ENCODE measurements at regions not wholly inside any gene's neighbourhood (a gene's known extent, or its start where the extent isn't known, plus 50 kb on each side); places are given as distances from the start of the nearest gene placed in this dataset.

DNA sequence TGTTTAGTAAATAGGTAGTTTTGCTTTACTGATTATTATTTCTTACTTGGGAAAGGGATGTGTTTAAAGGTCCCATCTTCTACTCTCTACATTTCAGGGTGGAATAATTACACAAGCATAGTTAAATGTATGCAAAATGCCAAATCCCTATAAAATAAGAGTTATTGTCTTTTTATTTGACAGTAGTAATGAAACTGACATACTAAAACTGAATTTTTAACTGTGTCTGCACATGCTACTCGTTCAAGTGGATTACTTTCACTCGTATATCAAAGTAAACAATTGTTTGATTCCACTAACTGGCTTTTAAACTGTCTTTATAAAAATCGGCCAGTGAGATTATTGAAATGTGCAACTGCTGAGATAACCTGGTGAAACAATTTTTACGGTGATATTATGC lies 602.9 kb upstream of the ADGRB3 start (continued):
- TF ChIP-seq, protein P1, sequence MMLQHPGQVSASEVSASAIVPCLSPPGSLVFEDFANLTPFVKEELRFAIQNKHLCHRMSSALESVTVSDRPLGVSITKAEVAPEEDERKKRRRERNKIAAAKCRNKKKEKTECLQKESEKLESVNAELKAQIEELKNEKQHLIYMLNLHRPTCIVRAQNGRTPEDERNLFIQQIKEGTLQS (IDR thresholded peaks at IDR 0.05; ENCODE audit: insufficient read depth, low read depth, low read length): no peak
- TF ChIP-seq KDM1A (IDR thresholded peaks at IDR 0.05; ENCODE audit: borderline replicate concordance, low read length) (no peak), TEAD4 (IDR thresholded peaks at IDR 0.05; ENCODE audit: low read depth, low read length) (no peak), CHD7 (IDR thresholded peaks at IDR 0.05; ENCODE audit: insufficient replicate concordance, low read length) (no peak), TAF1 (IDR thresholded peaks at IDR 0.05; ENCODE audit: low read depth, low read length) (no peak), RAD21 (IDR thresholded peaks at IDR 0.05 in 1 of 2, conservative IDR thresholded peaks at IDR 0.05 in 1 of 2; ENCODE audit: low read depth in 2 of 2, low read length in 2 of 2) (no peak)

Measured in H1 (cell line).